ENCODE measurements at regions not wholly inside any gene's neighbourhood (a gene's known extent, or its start where the extent isn't known, plus 50 kb on each side); places are given as distances from the start of the nearest gene placed in this dataset.
A peak's percentile ranks its signal among the peaks of the same experiment; 100 is the strongest.

- no peak for TF ChIP-seq GATA2 (IDR thresholded peaks at IDR 0.05; ENCODE audit: low read depth, low read length)
- TF ChIP-seq GATA3 (IDR thresholded peaks at IDR 0.05; ENCODE audit: low read depth, low read length) = no peak
These were observed 202.1 kb downstream of the PTEN start for GRCh38 chr10:88065383-88066049.

GRCh38 chr10:88066319-88066718 lies 202.9 kb downstream of the PTEN start:
- TF ChIP-seq GATA2 (IDR thresholded peaks at IDR 0.05; ENCODE audit: low read depth, low read length) (no peak), GATA3 (IDR thresholded peaks at IDR 0.05; ENCODE audit: low read depth, low read length) (no peak)

- TF ChIP-seq GATA3 (IDR thresholded peaks at IDR 0.05; ENCODE audit: low read depth, low read length) = no peak
These were observed 203.5 kb downstream of the PTEN start for GRCh38 chr10:88066876-88067275.

GRCh38 chr10:88067737-88068136 lies 204.3 kb downstream of the PTEN start:
- TF ChIP-seq GATA2 (IDR thresholded peaks at IDR 0.05; ENCODE audit: low read depth, low read length) (no peak), GATA3 (IDR thresholded peaks at IDR 0.05; ENCODE audit: low read depth, low read length) (no peak)

GRCh38 chr10:88069338-88069737 lies 205.9 kb downstream of the PTEN start:
- TF ChIP-seq GATA3 (IDR thresholded peaks at IDR 0.05; ENCODE audit: low read depth, low read length) = no peak
- no peak for TF ChIP-seq GATA2 (IDR thresholded peaks at IDR 0.05; ENCODE audit: low read depth, low read length)

- TF ChIP-seq GATA3 (IDR thresholded peaks at IDR 0.05; ENCODE audit: low read depth, low read length) (no peak), GATA2 (IDR thresholded peaks at IDR 0.05; ENCODE audit: low read depth, low read length) (0 out of 2 replicates have a peak, but pooled peaks have one; percentile 17)
These were observed 206.9 kb downstream of the PTEN start for GRCh38 chr10:88070080-88070880.

GRCh38 chr10:88071879-88072278 lies 208.5 kb downstream of the PTEN start:
- TF ChIP-seq GATA3 (IDR thresholded peaks at IDR 0.05; ENCODE audit: low read depth, low read length) = no peak
- TF ChIP-seq GATA2 (IDR thresholded peaks at IDR 0.05; ENCODE audit: low read depth, low read length) = no peak

- no peak for TF ChIP-seq GATA2 (IDR thresholded peaks at IDR 0.05; ENCODE audit: low read depth, low read length)
- TF ChIP-seq GATA3 (IDR thresholded peaks at IDR 0.05; ENCODE audit: low read depth, low read length) = no peak
These were observed 210.3 kb downstream of the PTEN start for GRCh38 chr10:88073682-88074081.

- TF ChIP-seq GATA3 (IDR thresholded peaks at IDR 0.05; ENCODE audit: low read depth, low read length) = no peak
- TF ChIP-seq GATA2 (IDR thresholded peaks at IDR 0.05; ENCODE audit: low read depth, low read length) = no peak
These were observed 211.5 kb downstream of the PTEN start for GRCh38 chr10:88074971-88075370.

- TF ChIP-seq GATA2 (IDR thresholded peaks at IDR 0.05; ENCODE audit: low read depth, low read length) (no peak), GATA3 (IDR thresholded peaks at IDR 0.05; ENCODE audit: low read depth, low read length) (no peak)
These were observed 212.8 kb downstream of the PTEN start for GRCh38 chr10:88076027-88076880.

- no peak for TF ChIP-seq GATA3 (IDR thresholded peaks at IDR 0.05; ENCODE audit: low read depth, low read length)
- TF ChIP-seq GATA2 (IDR thresholded peaks at IDR 0.05; ENCODE audit: low read depth, low read length) = no peak
These were observed 214.6 kb downstream of the PTEN start for GRCh38 chr10:88077977-88078376.

- TF ChIP-seq GATA3 (IDR thresholded peaks at IDR 0.05; ENCODE audit: low read depth, low read length) (no peak), GATA2 (IDR thresholded peaks at IDR 0.05; ENCODE audit: low read depth, low read length) (no peak)
These were observed 216.8 kb downstream of the PTEN start for GRCh38 chr10:88080213-88080612.

- TF ChIP-seq GATA3 (IDR thresholded peaks at IDR 0.05; ENCODE audit: low read depth, low read length) (no peak), GATA2 (IDR thresholded peaks at IDR 0.05; ENCODE audit: low read depth, low read length) (no peak)
These were observed 218.1 kb downstream of the PTEN start for GRCh38 chr10:88081457-88082054.

- TF ChIP-seq GATA2 (IDR thresholded peaks at IDR 0.05; ENCODE audit: low read depth, low read length) (no peak), GATA3 (IDR thresholded peaks at IDR 0.05; ENCODE audit: low read depth, low read length) (no peak)
These were observed 219.0 kb downstream of the PTEN start for GRCh38 chr10:88082391-88082790.

Data from SH-SY5Y (cell line).